ENCODE measurements at regions not wholly inside any gene's neighbourhood (a gene's known extent, or its start where the extent isn't known, plus 50 kb on each side); places are given as distances from the start of the nearest gene placed in this dataset.

GRCh38 chr10:43809211-43809930 is 160.7 kb upstream of the ZNF32 start:
- CTCF ChIA-PET, result no interaction called here
- 22% methylated on average over 8 of the region's 8 CpGs for WGBS (ENCODE audit: missing lambda C conversion rate)
- Histone ChIP-seq H3K27ac (no peak overlapping the region), H3K4me2 (no peak overlapping the region), H3K4me3 (no peak overlapping the region), H3K9me3 (no peaks in the 10 kb centered on the region), H3K4me1 (no peaks in the 10 kb centered on the region)
- TF ChIP-seq HMGXB4 (CRISPR knock-in tag; IDR thresholded peaks at IDR 0.05; ENCODE audit: borderline replicate concordance) (no peak), PHF8 (IDR thresholded peaks at IDR 0.05; ENCODE audit: borderline replicate concordance, low read depth) (no peak), MAZ (IDR thresholded peaks at IDR 0.05; ENCODE audit: borderline replicate concordance, low read depth, low read length) (no peak), POLR2A (IDR thresholded peaks at IDR 0.05; ENCODE audit: low read length) (no peak), BHLHE40 (IDR thresholded peaks at IDR 0.05; ENCODE audit: low read depth, low read length) (no peak), CBX2 (IDR thresholded peaks at IDR 0.05; ENCODE audit: borderline replicate concordance, low read depth) (no peak)
- ATAC-seq (no peak), FAIRE-seq (no peak), DNase-seq (ENCODE audit: low read depth in 1 of 2, low spot score in 1 of 2) (no peak)
- POLR2A ChIA-PET, result no interaction called here

DNA sequence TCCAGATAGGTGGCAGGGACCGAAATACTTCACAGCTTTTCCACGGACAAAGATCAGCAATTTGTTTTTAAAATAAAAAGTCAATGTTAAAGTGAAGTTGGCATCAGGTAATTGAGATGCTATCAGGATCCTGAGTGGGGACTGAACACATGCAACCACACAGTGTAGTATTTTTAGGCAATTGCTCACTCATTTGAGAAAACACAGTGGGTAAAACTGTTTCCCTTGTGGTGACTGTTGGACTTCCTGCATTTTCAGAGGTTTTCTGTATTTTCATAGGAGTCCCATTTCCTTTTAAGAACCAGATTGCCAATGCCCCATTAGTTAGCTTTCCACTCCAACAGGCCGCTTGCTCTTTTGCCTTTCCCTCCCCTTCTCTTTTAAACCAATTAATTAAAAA is 159.5 kb upstream of the ZNF32 start:
- ATAC-seq (no peak), DNase-seq (ENCODE audit: low read depth in 1 of 2, low spot score in 1 of 2) (no peak), FAIRE-seq (no peak)
- H3K4me1 ChIP-seq, result no peaks in the 10 kb centered on the region
- 16% methylated on average over 3 of the region's 3 CpGs for WGBS (ENCODE audit: missing lambda C conversion rate)
- TF ChIP-seq JUN (IDR thresholded peaks at IDR 0.05) (no peak), NFE2L2 (conservative IDR thresholded peaks at IDR 0.05; ENCODE audit: low read length) (no peak), RCOR1 (IDR thresholded peaks at IDR 0.05; ENCODE audit: low read depth, low read length) (no peak), ZSCAN20 (CRISPR knock-in tag; IDR thresholded peaks at IDR 0.05) (no peak), TFCP2L1 (CRISPR knock-in tag; IDR thresholded peaks at IDR 0.05) (no peak), ZNF302 (CRISPR knock-in tag; IDR thresholded peaks at IDR 0.05) (no peak), HES2 (IDR thresholded peaks at IDR 0.05) (no peak), NR3C1 (IDR thresholded peaks at IDR 0.05) (no peak), PHF8 (IDR thresholded peaks at IDR 0.05; ENCODE audit: borderline replicate concordance, low read depth) (no peak), KDM1A (IDR thresholded peaks at IDR 0.05; ENCODE audit: low read depth) (no peak), ZFP36 (IDR thresholded peaks at IDR 0.05; ENCODE audit: borderline replicate concordance, partially characterized antibody) (no peak), POLR2A (IDR thresholded peaks at IDR 0.05; ENCODE audit: low read length) (no peak), HOXB13 (CRISPR knock-in tag; IDR thresholded peaks at IDR 0.05; ENCODE audit: low read depth) (no peak), PBX3 (IDR thresholded peaks at IDR 0.05) (no peak), BHLHE40 (IDR thresholded peaks at IDR 0.05; ENCODE audit: low read depth, low read length) (no peak), FOSL2 (IDR thresholded peaks at IDR 0.05) (no peak), FOSL2 (CRISPR knock-in tag; IDR thresholded peaks at IDR 0.05) (no peak), E2F6 (IDR thresholded peaks at IDR 0.05; ENCODE audit: borderline replicate concordance, low read depth) (no peak)
- TF ChIP-seq, protein P1, sequence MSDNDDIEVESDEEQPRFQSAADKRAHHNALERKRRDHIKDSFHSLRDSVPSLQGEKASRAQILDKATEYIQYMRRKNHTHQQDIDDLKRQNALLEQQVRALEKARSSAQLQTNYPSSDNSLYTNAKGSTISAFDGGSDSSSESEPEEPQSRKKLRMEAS (IDR thresholded peaks at IDR 0.05), result no peak
- H3K9me3 ChIP-seq, result no peaks in the 10 kb centered on the region
- H3K4me3 ChIP-seq, result no peak overlapping the region
- H3K27ac ChIP-seq, result no peak overlapping the region
- POLR2A ChIA-PET, result no interaction called here
- CTCF ChIA-PET, result no interaction called here
- no peak overlapping the region for H3K4me2 ChIP-seq
